Psoas muscle (tissue), 7 donors: ENCODE measurements at regions not wholly inside any gene's neighbourhood (a gene's known extent, or its start where the extent isn't known, plus 50 kb on each side); places are given as distances from the start of the nearest gene placed in this dataset.

ENCODE experiments used
- ATAC-seq, 4 donors: fragments of 200-7000 bp; cut with Tn5 transposase; one replicate each; pipeline ENCODE4 v1.9.1; 2020; ENCODE audit warnings: moderate library complexity in 3 of 4, mild to moderate bottlenecking in 2 of 4
- DNase-seq, 2 donors: peaks; one replicate each; pipeline ENCODE4 v3.0.0-alpha.2; 2020
- H3K27ac ChIP-seq: fragments of 200-600 bp; one replicate; pipeline ENCODE4 v1.8.0; 2022
- H3K27me3 ChIP-seq, 3 donors: fragments of 200-600 bp in 1 of 3; one replicate each; pipeline versions ENCODE4 v1.6.1 to v1.8.0; 2013 to 2022; ENCODE audit warnings: low read length in 2 of 3, mild to moderate bottlenecking in 2 of 3, moderate library complexity in 1 of 3; ENCODE audit not compliant: insufficient read depth in 3 of 3
- H3K36me3 ChIP-seq, 2 donors: fragments of 200-600 bp in 1 of 2; one replicate each; pipeline versions ENCODE4 v1.6.1 to v1.8.0; 2013 to 2022; ENCODE audit warnings: low read depth in 1 of 2, mild to moderate bottlenecking in 1 of 2, moderate library complexity in 1 of 2; ENCODE audit not compliant: insufficient read depth in 1 of 2
- H3K4me1 ChIP-seq: fragments of 200-600 bp; one replicate; pipeline ENCODE4 v1.8.0; 2022
- H3K4me3 ChIP-seq: fragments of 200-600 bp; one replicate; pipeline ENCODE4 v1.8.0; 2022; ENCODE audit warnings: mild to moderate bottlenecking
- H3K9me3 ChIP-seq: fragments of 200-600 bp; one replicate; pipeline ENCODE4 v1.8.0; 2022
- WGBS, 3 donors: extraction: QIAGEN DNeasy Blood & Tissue Kit; methylation state at CpG; one replicate each; pipeline versions ENCODE4 v1.1.6 to v1.1.7; 2013; 5-methylcytosine and 5-hydroxymethylcytosine counted together
- intact Hi-C, 2 donors: fragments of 100-400 bp; cut with DNase I; formaldehyde crosslinking; loops; one replicate each; pipeline versions ENCODE4 v1.11.0 to v1.14.2; 2022
- TF ChIP-seq, protein P1 (sequence below): fragments of 200-600 bp; IDR thresholded peaks from one replicate; pipeline ENCODE4 v1.8.0; 2022; ENCODE audit warnings: antibody characterized with exemption
- donor health status: healthy with polysubstance abuse.
- donor health status: DM: no; HTN: no; CAD: no; lungs with moderate emphysema.
- donor health status: Bipolar disorder and iron deficiency.
- donor health status: healthy.
- donor health status: DM: yes; HTN: yes; CAD: no.
- donor health status: DM: no; HTN: no; CAD: no.
- donor health status: DM: yes; HTN: yes; CAD: no.

DNA sequence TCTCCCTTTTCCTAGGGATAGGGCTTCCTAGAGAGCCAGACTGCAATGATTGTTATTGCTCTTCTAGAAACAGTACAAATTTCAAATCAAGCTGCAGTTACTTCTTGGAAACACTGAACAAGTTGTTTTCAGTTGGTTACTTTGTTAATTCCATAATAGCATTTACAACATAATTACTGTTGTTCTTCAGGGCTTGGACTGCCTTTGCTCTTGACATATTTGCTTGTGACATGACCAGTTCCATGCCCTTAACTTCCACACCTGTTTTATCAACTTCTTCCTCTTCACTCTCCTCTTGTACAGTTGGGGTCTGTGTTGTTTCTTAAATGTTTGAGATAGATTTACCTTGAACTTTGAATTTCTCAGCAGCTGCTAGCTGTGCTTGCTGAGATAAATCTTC lies 104.4 kb downstream of the SEC23IP start:
- Histone ChIP-seq H3K36me3 (no peaks in the 10 kb centered on the region), H3K27ac (no peak overlapping the region), H3K27me3 (no peaks in the 10 kb centered on the region), H3K4me3 (no peak overlapping the region), H3K9me3 (peaks cover 8% of the 10 kb centered on the region), H3K4me1 (no peaks in the 10 kb centered on the region)
- ATAC-seq, result no peak
- TF ChIP-seq, protein P1, sequence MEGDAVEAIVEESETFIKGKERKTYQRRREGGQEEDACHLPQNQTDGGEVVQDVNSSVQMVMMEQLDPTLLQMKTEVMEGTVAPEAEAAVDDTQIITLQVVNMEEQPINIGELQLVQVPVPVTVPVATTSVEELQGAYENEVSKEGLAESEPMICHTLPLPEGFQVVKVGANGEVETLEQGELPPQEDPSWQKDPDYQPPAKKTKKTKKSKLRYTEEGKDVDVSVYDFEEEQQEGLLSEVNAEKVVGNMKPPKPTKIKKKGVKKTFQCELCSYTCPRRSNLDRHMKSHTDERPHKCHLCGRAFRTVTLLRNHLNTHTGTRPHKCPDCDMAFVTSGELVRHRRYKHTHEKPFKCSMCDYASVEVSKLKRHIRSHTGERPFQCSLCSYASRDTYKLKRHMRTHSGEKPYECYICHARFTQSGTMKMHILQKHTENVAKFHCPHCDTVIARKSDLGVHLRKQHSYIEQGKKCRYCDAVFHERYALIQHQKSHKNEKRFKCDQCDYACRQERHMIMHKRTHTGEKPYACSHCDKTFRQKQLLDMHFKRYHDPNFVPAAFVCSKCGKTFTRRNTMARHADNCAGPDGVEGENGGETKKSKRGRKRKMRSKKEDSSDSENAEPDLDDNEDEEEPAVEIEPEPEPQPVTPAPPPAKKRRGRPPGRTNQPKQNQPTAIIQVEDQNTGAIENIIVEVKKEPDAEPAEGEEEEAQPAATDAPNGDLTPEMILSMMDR, result no peak
- intact Hi-C loops, result no loop called here
- no peak for DNase-seq

DNA sequence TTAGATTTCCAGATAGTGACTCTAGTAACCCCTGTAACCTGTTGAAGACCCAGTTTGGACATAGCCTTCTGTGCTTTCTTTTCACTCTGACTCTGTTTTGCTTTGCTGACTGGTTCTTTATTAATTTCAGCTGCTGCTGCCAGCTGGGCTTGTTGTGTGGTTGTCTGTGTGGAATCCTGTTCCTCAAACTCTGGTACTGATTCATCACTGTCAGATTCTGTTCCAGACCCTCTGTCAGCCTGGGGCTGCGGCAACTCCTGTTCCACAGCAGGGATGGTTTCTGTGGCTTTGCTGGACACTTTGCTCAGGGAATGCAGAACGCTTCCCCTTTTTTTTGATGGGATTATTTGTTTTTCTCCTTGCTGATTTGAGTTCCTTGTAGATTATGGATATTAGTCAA lies 104.9 kb downstream of the SEC23IP start:
- H3K4me1 ChIP-seq, result no peaks in the 10 kb centered on the region
- H3K4me3 ChIP-seq, result no peak overlapping the region
- no peak for DNase-seq
- 62 to 73% (median 73%) methylated on average over 2 of the region's 2 CpGs for WGBS, 3 donors
- intact Hi-C loops, result no loop called here
- no peaks in the 10 kb centered on the region for H3K36me3 ChIP-seq
- TF ChIP-seq, protein P1, result no peak
- H3K9me3 ChIP-seq, result peaks cover 8% of the 10 kb centered on the region
- no peak overlapping the region for H3K27ac ChIP-seq
- no peaks in the 10 kb centered on the region for H3K27me3 ChIP-seq
- ATAC-seq, result no peak

DNA sequence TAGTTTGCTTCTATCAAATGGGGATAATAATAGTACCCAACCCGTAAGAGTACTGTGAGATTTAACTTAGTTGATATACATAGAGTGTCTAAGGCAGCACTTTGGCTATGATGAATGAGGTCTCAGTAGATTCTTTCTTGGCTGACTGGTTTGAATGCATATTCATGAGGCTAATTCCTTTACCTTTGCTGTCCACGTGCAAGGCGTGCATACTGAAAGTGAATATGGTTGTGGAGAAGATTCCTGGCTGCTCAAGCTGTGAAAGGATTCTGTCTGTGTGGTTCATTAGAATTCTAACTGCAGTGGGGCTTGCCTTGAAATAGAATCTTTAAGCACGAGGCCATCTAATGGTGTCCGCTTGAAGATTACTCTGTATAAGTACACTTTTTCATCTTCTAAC lies 110.3 kb downstream of the SEC23IP start:
- no peaks in the 10 kb centered on the region for H3K4me1 ChIP-seq
- intact Hi-C loops, result no loop called here
- TF ChIP-seq, protein P1, result no peak
- WGBS, 3 donors, result 77 to 85% (median 84%) methylated on average over 5 of the region's 5 CpGs
- no peaks in the 10 kb centered on the region for H3K36me3 ChIP-seq
- H3K4me3 ChIP-seq, result no peak overlapping the region
- H3K9me3 ChIP-seq, result no peaks in the 10 kb centered on the region
- no peaks in the 10 kb centered on the region for H3K27me3 ChIP-seq
- DNase-seq (no peak), ATAC-seq (no peak)
- H3K27ac ChIP-seq, result no peak overlapping the region

DNA sequence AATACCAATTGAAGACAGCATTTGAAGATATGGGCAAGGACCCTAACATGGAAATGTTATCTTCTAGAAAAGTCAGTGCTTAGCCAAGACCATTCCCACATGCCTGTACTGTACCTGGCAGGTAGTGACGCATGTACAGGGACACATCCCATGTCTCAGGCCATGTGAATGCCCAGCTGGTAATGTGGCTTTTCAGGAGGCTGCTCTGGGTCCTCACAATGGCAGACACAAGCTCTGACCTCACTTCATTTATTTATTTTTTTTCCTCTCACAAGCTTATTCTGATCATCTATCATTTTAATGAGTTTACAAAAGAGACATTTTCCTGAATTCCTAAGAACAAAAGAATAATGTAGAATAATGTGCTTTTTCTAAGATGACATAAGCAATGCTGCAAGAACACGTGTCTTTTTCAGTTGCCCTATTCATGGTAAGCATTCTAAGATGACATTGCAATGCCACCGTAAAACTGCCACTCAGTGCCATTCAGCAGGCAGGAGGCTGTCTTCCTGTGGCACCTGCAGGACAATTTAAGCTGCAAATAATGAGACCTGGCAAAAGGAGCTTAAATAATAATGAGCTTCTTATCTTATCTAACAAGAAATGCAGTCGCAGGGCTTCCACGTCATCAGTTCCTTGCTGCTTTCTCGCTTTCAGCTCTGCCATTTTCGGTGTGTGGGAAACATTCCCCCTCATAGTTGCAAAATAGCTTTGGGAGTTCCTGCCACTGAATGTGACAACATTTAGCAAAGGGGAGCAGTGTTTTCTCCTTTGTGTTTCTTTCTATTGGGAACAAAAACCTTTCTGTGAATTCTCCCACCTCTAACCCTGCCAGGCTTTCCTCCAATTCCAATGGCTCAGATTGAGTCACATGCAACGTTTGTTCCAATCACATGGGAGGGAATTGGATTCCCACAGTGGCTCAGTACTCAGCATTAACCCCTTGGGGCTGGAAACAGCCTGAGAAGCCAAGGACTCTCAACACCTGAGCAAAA lies 113.0 kb downstream of the SEC23IP start:
- Histone ChIP-seq H3K36me3 (no peaks in the 10 kb centered on the region), H3K27me3 (peaks cover 0 to 2% (median 0%) of the 10 kb centered on the region in 3 donors), H3K9me3 (no peaks in the 10 kb centered on the region), H3K4me1 (no peaks in the 10 kb centered on the region), H3K27ac (no peak overlapping the region), H3K4me3 (no peak overlapping the region)
- TF ChIP-seq, protein P1, result no peak
- intact Hi-C loops, result no loop called here
- ATAC-seq, result no peak
- no peak for DNase-seq
- WGBS, 3 donors, result 63 to 68% (median 67%) methylated on average over 8 of the region's 8 CpGs
